HUES48 (cell line): ENCODE measurements at regions not wholly inside any gene's neighbourhood (a gene's known extent, or its start where the extent isn't known, plus 50 kb on each side); places are given as distances from the start of the nearest gene placed in this dataset.

Experiments
- H3K27ac ChIP-seq: one replicate; pipeline ENCODE4 v1.7.0; 2013; ENCODE audit warnings: low read depth, low read length, inconsistent platforms
- H3K27me3 ChIP-seq: 2 replicates; pipeline ENCODE4 v1.6.1; 2013; ENCODE audit warnings: mild to moderate bottlenecking, low read length; ENCODE audit not compliant: control insufficient read depth, insufficient read depth
- H3K36me3 ChIP-seq: 2 replicates; pipeline ENCODE4 v1.6.1; 2013; ENCODE audit warnings: low read length; ENCODE audit not compliant: control insufficient read depth, insufficient read depth
- H3K4me1 ChIP-seq: 2 replicates; pipeline ENCODE4 v1.6.1; 2013; ENCODE audit warnings: mild to moderate bottlenecking, low read length; ENCODE audit not compliant: control insufficient read depth, insufficient read depth
- H3K4me3 ChIP-seq: 2 replicates; pipeline ENCODE4 v1.5.1; 2013; ENCODE audit warnings: mild to moderate bottlenecking, low read depth, low read length
- H3K9ac ChIP-seq: 2 replicates; pipeline ENCODE4 v1.6.1; 2013; ENCODE audit warnings: mild to moderate bottlenecking, low read depth, low read length, moderate library complexity
- H3K9me3 ChIP-seq: 2 replicates; pipeline ENCODE4 v1.6.1; 2013; ENCODE audit warnings: low read length; ENCODE audit not compliant: control insufficient read depth, insufficient read depth

GRCh38 chr10:10294184-10294880 lies 723.3 kb upstream of the CELF2 start:
- Histone ChIP-seq H3K27me3 (no peaks in the 10 kb centered on the region), H3K4me3 (no peak overlapping the region), H3K36me3 (no peaks in the 10 kb centered on the region), H3K27ac (peak overlapping the region; percentile 61), H3K9ac (no peak overlapping the region), H3K9me3 (no peaks in the 10 kb centered on the region), H3K4me1 (peaks cover 33% of the 10 kb centered on the region)

DNA sequence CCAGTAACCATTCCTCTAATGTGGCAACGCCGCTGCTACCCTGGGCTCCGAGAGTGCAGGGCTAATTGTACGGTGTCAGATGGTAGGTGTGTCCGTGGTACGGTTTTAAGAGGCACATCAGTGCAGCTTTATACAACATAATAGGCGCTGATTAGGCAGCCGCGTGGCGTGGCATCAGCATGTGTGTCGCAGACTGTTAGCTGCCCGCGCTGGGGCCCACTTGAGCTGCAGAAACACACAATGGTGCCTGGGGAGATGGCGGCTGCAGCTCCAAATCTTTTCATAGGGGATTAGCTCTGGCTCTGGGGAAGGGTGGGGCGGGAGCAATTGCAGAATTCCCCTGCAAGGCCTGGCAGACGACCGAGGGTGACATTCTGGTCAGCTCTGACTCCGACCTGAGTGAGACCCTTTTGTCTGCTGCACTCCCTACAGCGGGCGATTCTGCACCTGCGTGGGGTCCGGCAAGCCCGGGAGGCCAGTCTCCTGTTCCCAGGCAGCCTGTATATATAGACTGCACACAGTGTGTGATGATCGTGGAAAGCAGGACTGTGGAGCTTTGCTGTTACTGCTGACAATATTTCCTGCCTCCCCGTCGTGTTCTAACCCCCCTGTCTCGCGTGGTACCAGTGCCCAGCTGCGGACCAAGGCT lies 722.7 kb upstream of the CELF2 start:
- H3K9me3 ChIP-seq = no peaks in the 10 kb centered on the region

GRCh38 chr10:10295537-10295936 lies 722.1 kb upstream of the CELF2 start:
- Histone ChIP-seq H3K27ac (no peak overlapping the region), H3K4me1 (peaks cover 33% of the 10 kb centered on the region), H3K4me3 (no peak overlapping the region), H3K9ac (no peak overlapping the region), H3K9me3 (no peaks in the 10 kb centered on the region), H3K27me3 (no peaks in the 10 kb centered on the region), H3K36me3 (no peaks in the 10 kb centered on the region)

More for the DNA sequence above, 722.7 kb upstream of the CELF2 start:
- Histone ChIP-seq H3K27me3 (no peaks in the 10 kb centered on the region), H3K27ac (peak overlapping the region; percentile 61), H3K9ac (no peak overlapping the region), H3K4me1 (peaks cover 33% of the 10 kb centered on the region), H3K36me3 (no peaks in the 10 kb centered on the region), H3K4me3 (no peak overlapping the region)

DNA sequence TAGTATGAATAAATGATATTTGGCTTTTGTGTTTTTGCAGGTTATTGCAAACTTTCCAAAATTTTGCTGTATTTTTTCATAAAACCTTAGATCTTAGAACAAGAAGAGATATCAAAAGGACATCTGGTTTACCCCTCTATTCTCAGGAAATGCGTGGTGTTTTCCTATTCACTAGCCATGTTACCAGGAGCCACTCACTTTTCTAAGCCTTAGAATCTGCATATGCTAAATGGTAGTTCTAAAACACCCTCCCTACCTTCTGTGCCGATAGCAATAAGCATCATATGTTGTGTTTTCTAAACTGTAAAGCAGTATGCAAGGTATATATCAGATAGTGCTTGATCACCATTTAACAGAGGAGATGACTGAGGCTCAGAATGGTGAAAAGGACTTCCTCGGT lies 715.0 kb upstream of the CELF2 start:
- Histone ChIP-seq H3K27me3 (no peaks in the 10 kb centered on the region), H3K36me3 (no peaks in the 10 kb centered on the region), H3K27ac (no peak overlapping the region), H3K4me3 (no peak overlapping the region), H3K9ac (no peak overlapping the region), H3K9me3 (no peaks in the 10 kb centered on the region), H3K4me1 (peaks cover 21% of the 10 kb centered on the region)

DNA sequence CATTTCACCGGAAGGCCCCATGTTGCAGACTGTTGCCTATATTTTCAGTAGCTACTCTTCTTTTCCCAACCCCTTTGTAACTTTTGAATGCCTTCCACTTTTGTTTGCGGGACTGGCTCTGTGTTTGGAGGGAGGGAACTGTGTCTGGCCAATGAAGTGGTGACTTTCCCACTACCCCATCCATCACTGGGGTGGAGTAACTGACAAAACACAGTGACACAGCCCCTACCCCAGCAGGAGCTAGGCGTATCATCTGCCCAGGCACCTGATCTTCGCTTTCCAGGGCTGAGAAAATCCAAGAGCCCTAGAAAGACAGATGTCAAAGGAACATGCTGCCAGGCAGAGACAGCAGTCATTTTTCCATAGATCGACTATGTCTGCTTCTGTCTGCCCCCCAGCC lies 710.6 kb upstream of the CELF2 start:
- H3K9me3 ChIP-seq = no peaks in the 10 kb centered on the region
- no peaks in the 10 kb centered on the region for H3K36me3 ChIP-seq
- no peaks in the 10 kb centered on the region for H3K27me3 ChIP-seq
- no peak overlapping the region for H3K9ac ChIP-seq
- no peak overlapping the region for H3K4me3 ChIP-seq
- no peak overlapping the region for H3K27ac ChIP-seq
- peaks cover 21% of the 10 kb centered on the region for H3K4me1 ChIP-seq

GRCh38 chr10:10307551-10307950 lies 710.1 kb upstream of the CELF2 start:
- H3K9ac ChIP-seq = no peak overlapping the region
- no peaks in the 10 kb centered on the region for H3K27me3 ChIP-seq
- H3K27ac ChIP-seq = no peak overlapping the region
- peaks cover 19% of the 10 kb centered on the region for H3K4me1 ChIP-seq
- H3K4me3 ChIP-seq = no peak overlapping the region
- H3K36me3 ChIP-seq = no peaks in the 10 kb centered on the region
- no peaks in the 10 kb centered on the region for H3K9me3 ChIP-seq

DNA sequence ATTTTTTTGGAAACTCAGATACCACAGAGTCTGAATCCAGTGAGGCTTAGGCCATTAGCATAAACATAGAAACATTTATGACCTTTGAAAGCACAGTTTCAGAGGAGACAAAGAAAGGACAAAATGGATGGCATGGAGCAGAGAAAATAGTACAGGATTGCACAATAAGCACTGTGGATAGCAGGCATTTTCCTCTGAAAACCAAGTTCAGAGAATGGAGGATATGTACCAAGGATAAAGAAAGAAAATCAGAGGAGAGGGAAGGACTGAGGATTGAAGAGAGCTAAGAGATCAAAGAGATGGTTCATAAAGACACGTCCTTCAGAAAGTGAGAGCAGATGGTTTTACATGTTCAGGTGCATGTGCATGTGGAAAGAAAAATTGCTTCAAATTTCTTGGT lies 707.2 kb upstream of the CELF2 start:
- H3K36me3 ChIP-seq = no peaks in the 10 kb centered on the region
- no peak overlapping the region for H3K4me3 ChIP-seq
- H3K9me3 ChIP-seq = no peaks in the 10 kb centered on the region
- H3K4me1 ChIP-seq = no peaks in the 10 kb centered on the region
- no peaks in the 10 kb centered on the region for H3K27me3 ChIP-seq
- H3K9ac ChIP-seq = no peak overlapping the region
- no peak overlapping the region for H3K27ac ChIP-seq

GRCh38 chr10:10311966-10312365 lies 705.7 kb upstream of the CELF2 start:
- Histone ChIP-seq H3K27ac (no peak overlapping the region), H3K9ac (no peak overlapping the region), H3K9me3 (no peaks in the 10 kb centered on the region), H3K4me3 (no peak overlapping the region), H3K27me3 (no peaks in the 10 kb centered on the region), H3K4me1 (no peaks in the 10 kb centered on the region), H3K36me3 (no peaks in the 10 kb centered on the region)

DNA sequence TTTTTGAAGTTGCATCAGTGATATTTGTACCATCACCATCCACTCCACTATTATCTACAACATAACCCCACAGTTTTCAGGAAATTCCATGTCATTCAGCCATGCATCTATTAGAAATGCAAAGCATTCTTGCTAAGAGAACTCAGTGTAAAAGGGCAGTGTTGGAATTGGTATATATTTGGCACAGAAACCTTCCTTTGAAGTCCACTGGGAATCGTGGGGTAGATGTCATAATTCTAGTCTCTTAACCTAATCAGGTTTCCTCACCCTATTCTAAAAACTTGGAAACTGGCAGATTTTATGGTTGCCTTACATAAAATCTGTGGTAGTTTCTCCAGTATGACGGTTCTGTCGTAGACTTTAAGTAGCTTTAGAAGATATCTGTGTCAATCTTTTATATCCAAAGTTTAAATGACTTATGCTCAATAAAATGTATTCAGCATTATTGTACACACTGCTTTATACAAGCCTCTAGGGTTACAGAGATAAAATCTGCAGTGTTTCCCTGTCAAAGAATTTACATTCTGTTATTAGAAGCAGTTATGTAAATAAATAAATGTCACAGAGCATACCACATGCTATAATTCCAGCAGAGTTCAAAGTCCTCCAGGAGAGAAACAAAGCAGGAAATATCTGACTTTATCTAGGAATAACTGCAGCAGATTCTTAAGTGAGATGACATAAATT lies 704.4 kb upstream of the CELF2 start:
- Histone ChIP-seq H3K27me3 (no peaks in the 10 kb centered on the region), H3K4me3 (no peak overlapping the region), H3K9ac (no peak overlapping the region), H3K4me1 (no peaks in the 10 kb centered on the region), H3K27ac (no peak overlapping the region), H3K36me3 (no peaks in the 10 kb centered on the region), H3K9me3 (no peaks in the 10 kb centered on the region)

- H3K4me1 ChIP-seq = no peaks in the 10 kb centered on the region; the same call in 1 of the 2 replicates
- H3K9ac ChIP-seq = no peak overlapping the region
- no peaks in the 10 kb centered on the region for H3K27me3 ChIP-seq
- H3K27ac ChIP-seq = no peak overlapping the region
- no peaks in the 10 kb centered on the region for H3K9me3 ChIP-seq
- no peak overlapping the region for H3K4me3 ChIP-seq
- H3K36me3 ChIP-seq = no peaks in the 10 kb centered on the region
Observed at GRCh38 chr10:10314626-10315025, 703.0 kb upstream of the CELF2 start.

GRCh38 chr10:10315989-10316388 lies 701.7 kb upstream of the CELF2 start:
- Histone ChIP-seq H3K4me1 (no peaks in the 10 kb centered on the region; the same call in 1 of the 2 replicates), H3K27me3 (no peaks in the 10 kb centered on the region), H3K4me3 (no peak overlapping the region), H3K36me3 (no peaks in the 10 kb centered on the region), H3K9me3 (no peaks in the 10 kb centered on the region), H3K27ac (no peak overlapping the region), H3K9ac (no peak overlapping the region)
